ENCODE measurements at regions not wholly inside any gene's neighbourhood (a gene's known extent, or its start where the extent isn't known, plus 50 kb on each side); places are given as distances from the start of the nearest gene placed in this dataset.

DNA sequence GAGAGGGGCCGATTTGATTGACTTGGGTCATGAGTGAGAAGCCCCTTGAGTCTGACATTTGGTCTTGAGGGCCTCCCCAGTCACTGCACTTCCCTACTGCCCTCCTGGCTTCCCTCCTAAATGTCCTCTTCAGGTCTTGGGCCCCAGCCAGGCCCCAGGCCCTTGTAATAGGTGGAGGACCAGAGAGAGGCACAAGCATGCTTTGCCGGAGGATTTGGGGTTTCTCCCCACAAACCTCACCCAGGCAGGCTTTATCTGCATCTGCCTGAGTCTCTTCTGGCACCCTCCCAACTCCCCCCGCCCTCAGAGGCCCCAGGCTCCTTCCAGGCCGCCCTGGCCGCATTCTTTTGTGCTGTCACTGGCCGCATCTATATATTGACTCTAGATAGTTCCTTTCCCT, 270.7 kb downstream of the HAUS1 start:
- TF ChIP-seq POLR2AphosphoS5 (IDR thresholded peaks at IDR 0.05) = no peak
- TF ChIP-seq, protein P1, sequence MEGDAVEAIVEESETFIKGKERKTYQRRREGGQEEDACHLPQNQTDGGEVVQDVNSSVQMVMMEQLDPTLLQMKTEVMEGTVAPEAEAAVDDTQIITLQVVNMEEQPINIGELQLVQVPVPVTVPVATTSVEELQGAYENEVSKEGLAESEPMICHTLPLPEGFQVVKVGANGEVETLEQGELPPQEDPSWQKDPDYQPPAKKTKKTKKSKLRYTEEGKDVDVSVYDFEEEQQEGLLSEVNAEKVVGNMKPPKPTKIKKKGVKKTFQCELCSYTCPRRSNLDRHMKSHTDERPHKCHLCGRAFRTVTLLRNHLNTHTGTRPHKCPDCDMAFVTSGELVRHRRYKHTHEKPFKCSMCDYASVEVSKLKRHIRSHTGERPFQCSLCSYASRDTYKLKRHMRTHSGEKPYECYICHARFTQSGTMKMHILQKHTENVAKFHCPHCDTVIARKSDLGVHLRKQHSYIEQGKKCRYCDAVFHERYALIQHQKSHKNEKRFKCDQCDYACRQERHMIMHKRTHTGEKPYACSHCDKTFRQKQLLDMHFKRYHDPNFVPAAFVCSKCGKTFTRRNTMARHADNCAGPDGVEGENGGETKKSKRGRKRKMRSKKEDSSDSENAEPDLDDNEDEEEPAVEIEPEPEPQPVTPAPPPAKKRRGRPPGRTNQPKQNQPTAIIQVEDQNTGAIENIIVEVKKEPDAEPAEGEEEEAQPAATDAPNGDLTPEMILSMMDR (IDR thresholded peaks at IDR 0.05 in 8 of 11, conservative IDR thresholded peaks at IDR 0.05 in 3 of 11) = no peak
- TF ChIP-seq POLR2A (IDR thresholded peaks at IDR 0.05) = no peak

Data from spleen (tissue), 7 donors.